Kidney (tissue), 13 donors: ENCODE measurements at regions not wholly inside any gene's neighbourhood (a gene's known extent, or its start where the extent isn't known, plus 50 kb on each side); places are given as distances from the start of the nearest gene placed in this dataset.

ENCODE experiments used
- DNase-seq, 5 donors: peaks; one replicate each; pipeline ENCODE4 v3.0.0-alpha.2; 2013 to 2020
- FAIRE-seq: peaks from 2 replicates; lab custom pipeline; 2012; peaks lifted over from hg19 to GRCh38; lab: Jason Lieb, UNC
- H3K27ac ChIP-seq, 2 donors: one replicate each; pipeline ENCODE4 v1.7.0; 2013; ENCODE audit warnings: low read depth in 2 of 2, low read length in 2 of 2, inconsistent platforms in 1 of 2
- H3K27me3 ChIP-seq: one replicate; pipeline ENCODE4 v1.7.1; 2013; ENCODE audit warnings: low read length, inconsistent platforms; ENCODE audit not compliant: control insufficient read depth, insufficient read depth
- H3K36me3 ChIP-seq, 3 donors: one replicate each; pipeline versions ENCODE4 v1.7.0 to v1.7.1; 2013; ENCODE audit warnings: low read length in 3 of 3, control low read depth in 1 of 3, inconsistent platforms in 1 of 3; ENCODE audit not compliant: insufficient read depth in 3 of 3, control insufficient read depth in 2 of 3
- H3K4me1 ChIP-seq, 3 donors: one replicate each; pipeline versions ENCODE4 v1.7.0 to v1.7.1; 2013; ENCODE audit warnings: low read length in 3 of 3, inconsistent platforms in 1 of 3, low read depth in 1 of 3; ENCODE audit not compliant: control insufficient read depth in 2 of 3, insufficient read depth in 2 of 3
- H3K4me3 ChIP-seq, 3 donors: one replicate each; pipeline versions ENCODE4 v1.7.0 to v1.8.1; 2013; ENCODE audit warnings: low read length in 3 of 3, control low read depth in 1 of 3, inconsistent platforms in 1 of 3
- H3K9ac ChIP-seq, 3 donors: one replicate each; pipeline versions ENCODE4 v1.7.0 to v1.7.1; 2013; ENCODE audit warnings: low read length in 3 of 3, control low read depth in 1 of 3, inconsistent platforms in 1 of 3
- H3K9me3 ChIP-seq, 3 donors: one replicate each; pipeline versions ENCODE4 v1.7.0 to v1.7.1; 2013; ENCODE audit warnings: low read length in 3 of 3, control low read depth in 1 of 3, inconsistent platforms in 1 of 3; ENCODE audit not compliant: control insufficient read depth in 2 of 3, insufficient read depth in 1 of 3
- CTCF ChIP-seq: IDR thresholded peaks from 3 replicates; pipeline ENCODE4 v1.5.1; 2012; ENCODE audit warnings: mild to moderate bottlenecking, moderate library complexity, borderline replicate concordance; ENCODE audit not compliant: insufficient read depth; ENCODE audit errors: extremely low read depth
- intact Hi-C: fragments of 100-400 bp; cut with DNase I; formaldehyde crosslinking; loops from one replicate; pipeline ENCODE4 v1.11.1; 2022
- donor health status: control.
- donor health status: control.
- donor health status: control.
- donor health status: control.
- donor health status: control.
- donor health status: DM: yes; HTN: yes; CAD: no.
- donor health status: Normal renal cell carcinoma (clear cell type).

GRCh38 chr7:153383781-153384180 lies 624.2 kb downstream of the ACTR3B start:
- Histone ChIP-seq H3K4me3 (no peak overlapping the region), H3K36me3 (no peaks in the 10 kb centered on the region), H3K9ac (no peak overlapping the region), H3K4me1 (no peaks in the 10 kb centered on the region), H3K9me3 (no peaks in the 10 kb centered on the region), H3K27me3 (no peaks in the 10 kb centered on the region), H3K27ac (no peak overlapping the region)
- no peak for DNase-seq
- intact Hi-C loops = no loop called here
- no peak for TF ChIP-seq CTCF
- FAIRE-seq = no peak

GRCh38 chr7:153385502-153385901 lies 626.0 kb downstream of the ACTR3B start:
- no peaks in the 10 kb centered on the region for H3K36me3 ChIP-seq
- no peak overlapping the region for H3K27ac ChIP-seq
- no peaks in the 10 kb centered on the region for H3K27me3 ChIP-seq
- intact Hi-C loops = no loop called here
- TF ChIP-seq CTCF = no peak
- H3K4me3 ChIP-seq = no peak overlapping the region
- no peaks in the 10 kb centered on the region for H3K4me1 ChIP-seq
- H3K9ac ChIP-seq = no peak overlapping the region
- FAIRE-seq (no peak), DNase-seq (no peak)
- H3K9me3 ChIP-seq = no peaks in the 10 kb centered on the region

GRCh38 chr7:153386556-153386955 lies 627.0 kb downstream of the ACTR3B start:
- no peaks in the 10 kb centered on the region for H3K36me3 ChIP-seq
- no peak overlapping the region for H3K27ac ChIP-seq
- peaks cover 0 to 2% (median 0%) of the 10 kb centered on the region in 3 donors for H3K9me3 ChIP-seq
- TF ChIP-seq CTCF = no peak
- DNase-seq (peak in 4 of 5 donors; percentile 41 to 52 (median 51)), FAIRE-seq (no peak)
- no peak overlapping the region for H3K9ac ChIP-seq
- H3K4me3 ChIP-seq = no peak overlapping the region
- no peaks in the 10 kb centered on the region for H3K4me1 ChIP-seq
- intact Hi-C loops = no loop called here
- H3K27me3 ChIP-seq = no peaks in the 10 kb centered on the region

- Histone ChIP-seq H3K27me3 (no peaks in the 10 kb centered on the region), H3K9me3 (peaks cover 0 to 3% (median 0%) of the 10 kb centered on the region in 3 donors), H3K9ac (no peak overlapping the region), H3K27ac (no peak overlapping the region), H3K36me3 (no peaks in the 10 kb centered on the region), H3K4me3 (no peak overlapping the region), H3K4me1 (no peaks in the 10 kb centered on the region)
- no peak for TF ChIP-seq CTCF
- intact Hi-C loops = no loop called here
- no peak for DNase-seq
- no peak for FAIRE-seq
These were observed 629.1 kb downstream of the ACTR3B start for GRCh38 chr7:153388611-153389010.
